ENCODE measurements at regions not wholly inside any gene's neighbourhood (a gene's known extent, or its start where the extent isn't known, plus 50 kb on each side); places are given as distances from the start of the nearest gene placed in this dataset.
"Not testable (repeated sequence)": the region's sequence is repeated elsewhere in the genome, so short reads cannot be mapped to it uniquely, and the experiment has no call there.

- DNase-seq: no peak
Measured at GRCh38 chr3:66812741-66813140, 185.4 kb upstream of the KBTBD8 start.

- no peak for DNase-seq
Measured at GRCh38 chr3:66816090-66816761, 181.9 kb upstream of the KBTBD8 start.

- no peak for DNase-seq
Measured at GRCh38 chr3:66817951-66818557, 180.1 kb upstream of the KBTBD8 start.

- DNase-seq: no peak
Measured at GRCh38 chr3:66819993-66820501, 178.1 kb upstream of the KBTBD8 start.

- peak; percentile 68 to 77 for DNase-seq
Measured at GRCh38 chr3:66822186-66823008, 175.7 kb upstream of the KBTBD8 start.

GRCh38 chr3:66823009-66823397, 175.1 kb upstream of the KBTBD8 start:
- DNase-seq: no peak

GRCh38 chr3:66823532-66823931, 174.6 kb upstream of the KBTBD8 start:
- no peak for DNase-seq

- no peak for DNase-seq
Measured at GRCh38 chr3:66825375-66825774, 172.7 kb upstream of the KBTBD8 start.

GRCh38 chr3:66827726-66828125, 170.4 kb upstream of the KBTBD8 start:
- no peak for DNase-seq

GRCh38 chr3:66828303-66828702, 169.8 kb upstream of the KBTBD8 start:
- no peak for DNase-seq

- DNase-seq: no peak
Measured at GRCh38 chr3:66830301-66830700, 167.8 kb upstream of the KBTBD8 start.

GRCh38 chr3:66831931-66832330, 166.2 kb upstream of the KBTBD8 start:
- DNase-seq: no peak

GRCh38 chr3:66836363-66837152, 161.5 kb upstream of the KBTBD8 start:
- no peak for DNase-seq

- no peak for DNase-seq
Measured at GRCh38 chr3:66838704-66839103, 159.4 kb upstream of the KBTBD8 start.

- no peak for DNase-seq
Measured at GRCh38 chr3:66839508-66839907, 158.6 kb upstream of the KBTBD8 start.

GRCh38 chr3:66842761-66843464, 155.2 kb upstream of the KBTBD8 start:
- DNase-seq: not testable (repeated sequence)

GRCh38 chr3:66851894-66852613, 146.1 kb upstream of the KBTBD8 start:
- no peak for DNase-seq

- DNase-seq: no peak
Measured at GRCh38 chr3:66854601-66855151, 143.4 kb upstream of the KBTBD8 start.

GRCh38 chr3:66856533-66856932, 141.6 kb upstream of the KBTBD8 start:
- no peak for DNase-seq

GRCh38 chr3:66858656-66859381, 139.3 kb upstream of the KBTBD8 start:
- DNase-seq: no peak

- no peak for DNase-seq
Measured at GRCh38 chr3:66860771-66861170, 137.3 kb upstream of the KBTBD8 start.
